Esophagus (tissue), 2 donors: ENCODE measurements at regions not wholly inside any gene's neighbourhood (a gene's known extent, or its start where the extent isn't known, plus 50 kb on each side); places are given as distances from the start of the nearest gene placed in this dataset.

ENCODE experiments used
- H3K27ac ChIP-seq, 2 donors: one replicate each; pipeline ENCODE4 v1.5.1; 2013; ENCODE audit warnings: low read depth in 2 of 2, mild to moderate bottlenecking in 2 of 2, inconsistent platforms in 1 of 2, low read length in 1 of 2, moderate library complexity in 1 of 2
- H3K27me3 ChIP-seq, 2 donors: one replicate each; pipeline ENCODE4 v1.6.1; 2013; ENCODE audit warnings: low read length in 2 of 2, control low read depth in 1 of 2, mild to moderate bottlenecking in 1 of 2; ENCODE audit not compliant: insufficient read depth in 2 of 2, control insufficient read depth in 1 of 2
- H3K36me3 ChIP-seq, 2 donors: one replicate each; pipeline ENCODE4 v1.6.1; 2013; ENCODE audit warnings: low read length in 1 of 2; ENCODE audit not compliant: control insufficient read depth in 2 of 2, insufficient read depth in 2 of 2
- H3K4me1 ChIP-seq, 2 donors: one replicate each; pipeline ENCODE4 v1.6.1; 2013; ENCODE audit warnings: low read length in 1 of 2; ENCODE audit not compliant: control insufficient read depth in 2 of 2, insufficient read depth in 2 of 2
- H3K4me3 ChIP-seq, 2 donors: one replicate each; pipeline ENCODE4 v1.5.1; 2013; ENCODE audit warnings: low read length in 2 of 2, mild to moderate bottlenecking in 2 of 2, low read depth in 1 of 2, moderate library complexity in 1 of 2
- H3K9me3 ChIP-seq, 2 donors: one replicate each; pipeline ENCODE4 v1.6.1; 2013; ENCODE audit warnings: mild to moderate bottlenecking in 2 of 2, low read depth in 1 of 2, low read length in 1 of 2, moderate library complexity in 1 of 2; ENCODE audit not compliant: control insufficient read depth in 2 of 2, insufficient read depth in 1 of 2
- WGBS, 2 donors: extraction: QIAGEN DNeasy Blood & Tissue Kit; methylation state at CpG; one replicate each; pipeline ENCODE4 v1.1.7; 2013; 5-methylcytosine and 5-hydroxymethylcytosine counted together
- donor health status: healthy with polysubstance abuse.
- donor health status: Bipolar disorder and iron deficiency.

DNA sequence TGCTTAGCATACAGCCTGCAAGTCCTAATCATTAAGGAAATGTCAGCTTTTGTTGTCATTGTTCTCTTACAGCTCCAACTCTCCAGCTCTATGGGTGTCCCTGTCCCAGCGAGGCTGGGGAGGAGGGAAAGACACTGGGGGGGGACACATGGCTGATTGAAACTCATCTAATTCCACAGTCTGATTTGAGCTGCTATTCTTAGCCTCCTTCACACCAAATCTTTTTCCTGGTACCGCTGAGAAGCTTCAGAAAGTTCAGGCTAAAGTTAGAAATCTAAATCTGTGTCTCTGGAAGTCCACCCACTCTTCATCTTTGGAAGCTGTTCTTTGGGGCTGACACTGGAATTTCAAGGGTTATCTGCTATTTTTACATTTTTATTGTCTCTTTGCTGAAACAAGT is 61.3 kb upstream of the RASGRP1 start:
- Histone ChIP-seq H3K9me3 (no peaks in the 10 kb centered on the region), H3K4me3 (no peak overlapping the region), H3K4me1 (no peaks in the 10 kb centered on the region), H3K36me3 (no peaks in the 10 kb centered on the region), H3K27me3 (no peaks in the 10 kb centered on the region), H3K27ac (no peak overlapping the region)
- 65 to 82% methylated on average over 2 of the region's 2 CpGs for WGBS, 2 donors

- Histone ChIP-seq H3K4me1 (no peaks in the 10 kb centered on the region), H3K4me3 (no peak overlapping the region), H3K36me3 (no peaks in the 10 kb centered on the region), H3K27me3 (no peaks in the 10 kb centered on the region), H3K27ac (no peak overlapping the region), H3K9me3 (no peaks in the 10 kb centered on the region)
- WGBS, 2 donors, result 61 to 64% methylated on average over 4 of the region's 4 CpGs
Observed at GRCh38 chr15:38626443-38627050, 61.9 kb upstream of the RASGRP1 start.

GRCh38 chr15:38627689-38628277 is 63.2 kb upstream of the RASGRP1 start:
- no peaks in the 10 kb centered on the region for H3K36me3 ChIP-seq
- H3K9me3 ChIP-seq, result no peaks in the 10 kb centered on the region
- no peak overlapping the region for H3K4me3 ChIP-seq
- 72 to 80% methylated on average over 12 of the region's 12 CpGs for WGBS, 2 donors
- H3K27ac ChIP-seq, result no peak overlapping the region
- H3K27me3 ChIP-seq, result no peaks in the 10 kb centered on the region
- no peaks in the 10 kb centered on the region for H3K4me1 ChIP-seq

DNA sequence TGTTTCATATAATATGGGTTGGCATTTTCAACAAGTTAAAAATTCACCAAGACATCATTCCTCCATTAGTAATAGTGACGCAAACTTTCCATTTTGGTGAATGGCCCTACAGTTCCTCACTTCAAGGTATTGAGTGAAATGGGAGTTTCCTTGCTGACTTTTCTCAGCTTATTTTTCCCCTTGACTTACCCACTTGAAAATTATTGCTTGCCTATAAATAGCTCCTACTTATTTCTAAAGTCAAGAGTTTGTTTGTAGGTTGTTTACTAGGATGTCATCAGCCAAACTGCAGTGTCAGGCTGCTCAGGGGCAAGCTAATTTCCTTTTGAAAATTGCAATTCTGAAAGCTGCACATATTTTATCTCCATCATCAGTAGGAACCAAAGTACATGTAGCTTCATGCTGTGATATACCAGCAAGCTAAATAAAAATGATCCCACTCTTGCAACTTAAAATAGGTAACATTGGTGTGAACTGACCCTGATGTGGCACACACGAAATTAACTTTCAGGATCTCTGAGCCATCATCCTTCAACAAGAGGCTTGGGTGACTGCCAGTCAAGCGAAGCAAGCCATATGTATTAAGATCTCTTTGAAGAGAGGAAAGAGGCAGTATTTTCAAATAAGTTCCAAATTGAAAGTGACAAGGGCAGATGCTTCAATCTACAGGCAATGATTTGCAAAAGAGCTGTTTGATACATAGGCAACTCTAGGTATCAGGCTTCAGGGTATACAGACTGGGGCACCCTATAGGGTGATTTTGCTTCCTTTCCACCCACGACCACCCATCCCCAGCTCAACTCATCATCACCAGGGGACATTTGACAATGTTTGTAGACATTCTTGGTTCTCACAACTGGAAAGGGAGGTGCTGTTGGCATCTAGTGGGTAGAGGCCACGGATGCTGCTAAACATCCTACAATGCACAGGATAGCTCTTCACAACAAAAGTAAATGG is 66.8 kb upstream of the RASGRP1 start:
- Histone ChIP-seq H3K4me3 (no peak overlapping the region), H3K27ac (no peak overlapping the region), H3K4me1 (no peaks in the 10 kb centered on the region), H3K36me3 (no peaks in the 10 kb centered on the region), H3K27me3 (no peaks in the 10 kb centered on the region), H3K9me3 (no peaks in the 10 kb centered on the region)
- 81 to 90% methylated on average over 5 of the region's 5 CpGs for WGBS, 2 donors

DNA sequence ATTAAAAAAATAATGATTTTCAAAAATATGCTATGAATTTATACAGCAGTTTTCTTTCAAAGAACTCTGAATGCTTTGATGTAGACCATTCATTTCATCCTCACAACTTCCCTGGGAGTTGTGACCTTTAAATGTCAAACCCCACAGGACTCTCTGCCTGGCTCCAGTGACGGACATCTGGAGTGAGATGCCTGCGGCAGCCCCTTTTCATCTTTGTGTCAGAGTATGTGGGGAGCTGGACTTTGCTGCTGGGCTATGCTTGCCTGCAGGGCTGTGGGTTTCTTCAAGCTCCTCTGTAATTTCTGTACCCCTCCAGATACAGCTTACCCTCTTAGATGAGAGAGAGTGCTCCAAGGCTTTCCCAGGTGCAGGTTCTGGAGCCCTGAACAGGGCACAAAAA is 70.6 kb upstream of the RASGRP1 start:
- Histone ChIP-seq H3K36me3 (no peaks in the 10 kb centered on the region), H3K4me1 (no peaks in the 10 kb centered on the region), H3K9me3 (no peaks in the 10 kb centered on the region), H3K27me3 (no peaks in the 10 kb centered on the region), H3K4me3 (no peak overlapping the region), H3K27ac (no peak overlapping the region)
- WGBS, 2 donors, result 32 to 39% methylated on average over 2 of the region's 2 CpGs

GRCh38 chr15:38636597-38636996 is 72.0 kb upstream of the RASGRP1 start:
- 74 to 76% methylated on average over 4 of the region's 4 CpGs for WGBS, 2 donors
- Histone ChIP-seq H3K9me3 (no peaks in the 10 kb centered on the region), H3K27me3 (no peaks in the 10 kb centered on the region), H3K36me3 (no peaks in the 10 kb centered on the region), H3K4me1 (no peaks in the 10 kb centered on the region), H3K4me3 (no peak overlapping the region), H3K27ac (no peak overlapping the region)

DNA sequence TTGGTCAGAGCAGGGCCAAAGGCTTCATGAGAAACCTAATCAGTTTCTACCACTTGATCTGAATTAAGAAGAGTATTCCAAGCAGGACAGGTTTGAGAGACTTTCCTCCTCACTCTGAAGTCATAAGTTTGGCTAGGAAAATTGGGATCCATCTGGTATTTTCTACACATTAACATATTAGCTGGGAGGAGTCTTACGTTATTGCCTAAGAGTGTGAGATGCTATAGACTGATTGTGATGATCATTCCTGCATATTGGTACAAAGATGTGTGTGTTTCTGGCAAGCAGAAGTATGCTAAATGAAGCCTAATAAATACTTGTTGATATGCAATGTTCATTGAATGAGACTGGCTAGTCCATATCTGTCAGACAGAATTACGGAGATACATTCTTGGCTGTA is 73.5 kb upstream of the RASGRP1 start:
- 64 to 93% methylated on average over 2 of the region's 2 CpGs for WGBS, 2 donors
- H3K27ac ChIP-seq, result no peak overlapping the region

DNA sequence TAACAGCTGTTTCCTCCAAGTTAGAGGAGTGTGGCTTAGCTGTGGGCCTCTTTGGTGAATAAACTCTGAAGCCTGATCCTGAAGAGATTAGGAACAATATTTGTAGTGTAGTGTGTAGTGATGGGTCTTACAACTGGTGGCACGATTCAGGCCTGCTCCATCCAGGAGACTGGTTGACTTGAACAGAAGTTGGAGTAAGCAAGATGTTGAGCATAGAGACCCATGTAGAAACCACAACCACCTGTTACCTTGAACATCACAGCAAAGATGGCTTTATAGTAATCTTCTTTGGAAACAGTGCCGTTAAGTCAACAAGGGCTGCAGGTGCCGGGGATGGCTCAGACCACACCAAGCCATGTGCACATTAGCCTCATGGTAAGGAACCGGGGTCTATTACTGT is 74.2 kb upstream of the RASGRP1 start:
- 86 to 92% methylated on average over 4 of the region's 4 CpGs for WGBS, 2 donors
- no peaks in the 10 kb centered on the region for H3K27me3 ChIP-seq
- H3K36me3 ChIP-seq, result no peaks in the 10 kb centered on the region
- H3K4me3 ChIP-seq, result no peak overlapping the region
- no peak overlapping the region for H3K27ac ChIP-seq
- no peaks in the 10 kb centered on the region for H3K9me3 ChIP-seq
- H3K4me1 ChIP-seq, result no peaks in the 10 kb centered on the region

More for the DNA sequence above, 73.5 kb upstream of the RASGRP1 start:
- no peak overlapping the region for H3K4me3 ChIP-seq
- H3K4me1 ChIP-seq, result no peaks in the 10 kb centered on the region
- no peaks in the 10 kb centered on the region for H3K27me3 ChIP-seq
- H3K9me3 ChIP-seq, result no peaks in the 10 kb centered on the region
- H3K36me3 ChIP-seq, result no peaks in the 10 kb centered on the region

DNA sequence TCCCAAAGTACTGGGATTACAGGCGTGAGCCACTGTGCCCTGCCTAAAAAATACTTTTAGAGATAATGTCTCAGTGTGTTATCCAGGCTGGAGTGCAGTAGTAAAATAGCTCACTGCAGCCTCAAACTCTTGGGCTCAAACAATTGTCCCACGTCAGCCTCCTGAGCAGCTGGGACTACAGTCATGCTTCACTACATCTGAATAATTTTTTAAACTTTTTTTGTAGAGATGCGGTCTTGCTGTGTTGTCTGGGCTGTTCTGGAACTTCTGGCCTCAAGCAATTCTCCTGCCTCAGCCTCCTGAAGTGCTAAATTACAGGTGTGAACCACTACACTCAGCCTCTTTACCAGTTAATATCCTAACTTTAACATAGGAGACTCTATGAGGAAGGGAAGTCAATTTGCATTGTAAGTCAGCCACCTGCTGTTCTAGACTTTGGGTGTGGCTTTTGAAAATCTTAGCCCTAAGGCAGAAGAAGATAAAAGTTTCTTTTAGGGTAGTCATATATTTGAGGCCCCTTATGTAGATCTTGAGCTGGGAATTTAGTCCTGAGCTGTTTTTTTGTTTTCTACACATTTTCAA is 78.2 kb upstream of the RASGRP1 start:
- no peaks in the 10 kb centered on the region for H3K4me1 ChIP-seq
- H3K36me3 ChIP-seq, result no peaks in the 10 kb centered on the region
- WGBS, 2 donors, result 61 to 67% methylated on average over 3 of the region's 3 CpGs
- H3K27me3 ChIP-seq, result no peaks in the 10 kb centered on the region
- H3K4me3 ChIP-seq, result no peak overlapping the region
- no peaks in the 10 kb centered on the region for H3K9me3 ChIP-seq
- H3K27ac ChIP-seq, result no peak overlapping the region
